GM12891 (cell line): ENCODE measurements at regions not wholly inside any gene's neighbourhood (a gene's known extent, or its start where the extent isn't known, plus 50 kb on each side); places are given as distances from the start of the nearest gene placed in this dataset.

Source experiments
- POLR2A ChIP-seq: IDR thresholded peaks from 2 replicates; pipeline ENCODE4 v1.6.1; 2011; ENCODE audit warnings: low read depth, low read length, control low read depth
- POLR2AphosphoS5 ChIP-seq: IDR thresholded peaks from 2 replicates; pipeline ENCODE4 v1.6.1; 2011; ENCODE audit warnings: low read depth, low read length, control low read depth
- POU2F2 ChIP-seq: IDR thresholded peaks from 2 replicates; pipeline ENCODE4 v1.6.1; 2011; ENCODE audit warnings: low read depth, mild to moderate bottlenecking, control low read depth, low read length, moderate library complexity
- TAF1 ChIP-seq: IDR thresholded peaks from 2 replicates; pipeline ENCODE4 v1.6.1; 2011; ENCODE audit warnings: low read depth, low read length, control low read depth

GRCh38 chr5:122561209-122561608, 213.7 kb upstream of the SNX2 start:
- TF ChIP-seq POLR2A = no peak
- no peak for TF ChIP-seq POLR2AphosphoS5
- no peak for TF ChIP-seq POU2F2
- no peak for TF ChIP-seq TAF1
